Endothelial cell of umbilical vein (primary cell): ENCODE measurements at regions not wholly inside any gene's neighbourhood (a gene's known extent, or its start where the extent isn't known, plus 50 kb on each side); places are given as distances from the start of the nearest gene placed in this dataset.
A peak's percentile ranks its signal among the peaks of the same experiment; 100 is the strongest.

Source experiments
- BruUV-seq: library from RNA; stranded (reverse); fragments of 400-500 nt; replicated peaks from 2 replicates; lab custom pipeline; 2021; lab: Mats Ljungman, UMichigan
- CTCF ChIA-PET: fragments of 300-600, 350-600 bp; sonication (Branson Sonifier 250); formaldehyde crosslinking; loops from one replicate; lab custom pipeline; 2021; ENCODE audit warnings: antibody characterized with exemption, inconsistent platforms; lab: Charles Lee
- POLR2A ChIA-PET: fragments of 300-600, 350-600 bp; sonication (Branson Sonifier 250); formaldehyde crosslinking; loops from one replicate; lab custom pipeline; 2021; ENCODE audit warnings: antibody characterized with exemption, inconsistent platforms; lab: Charles Lee
- DNase-seq: peaks from one replicate; pipeline ENCODE4 v3.0.0-alpha.2; 2011; ENCODE audit warnings: low read depth, low spot score
- FAIRE-seq: peaks from 2 replicates; lab custom pipeline; 2011; peaks lifted over from hg19 to GRCh38; lab: Jason Lieb, UNC
- H2AFZ ChIP-seq: 2 replicates; pipeline ENCODE4 v1.6.0; 2012; ENCODE audit warnings: low read depth, low read length, control low read depth, inconsistent platforms
- H3K27ac ChIP-seq: 2 replicates; pipeline ENCODE4 v1.5.1; 2011; ENCODE audit warnings: low read depth, mild to moderate bottlenecking, control low read depth, low read length, moderate library complexity; ENCODE audit not compliant: insufficient read depth
- H3K27me3 ChIP-seq, 2 experiments: 2 replicates each; pipeline versions ENCODE4 v1.6.0 to v1.6.1; 2011; ENCODE audit warnings: low read length in 2 of 2, mixed read lengths in 1 of 2; ENCODE audit not compliant: control insufficient read depth in 2 of 2, insufficient read depth in 2 of 2
- H3K36me3 ChIP-seq, 2 experiments: 2 replicates in 1 of 2; 3 replicates in 1 of 2; pipeline ENCODE4 v1.5.1; 2011; ENCODE audit warnings: low read length in 2 of 2, mild to moderate bottlenecking in 1 of 2, moderate library complexity in 1 of 2; ENCODE audit not compliant: control insufficient read depth in 2 of 2, insufficient read depth in 2 of 2; ENCODE audit errors: extremely low read depth in 1 of 2
- H3K4me1 ChIP-seq: 3 replicates; pipeline ENCODE4 v1.5.1; 2011; ENCODE audit warnings: mild to moderate bottlenecking, low read length; ENCODE audit not compliant: control insufficient read depth, insufficient read depth; ENCODE audit errors: extremely low read depth
- H3K4me2 ChIP-seq: 2 replicates; pipeline ENCODE4 v1.6.1; 2011; ENCODE audit warnings: low read length, control low read depth, mixed read lengths; ENCODE audit not compliant: insufficient read depth
- H3K4me3 ChIP-seq, 3 experiments: fragments of 200-600 bp in 1 of 3; sonication (generic), shearing (Covaris generic) in 1 of 3; replicated peaks in 1 of 3; 2 replicates each; pipeline ENCODE4 v1.5.1; 2011 to 2016; ENCODE audit warnings: control low read depth in 3 of 3, low read length in 3 of 3, mild to moderate bottlenecking in 2 of 3, inconsistent platforms in 1 of 3, low read depth in 1 of 3, moderate library complexity in 1 of 3; ENCODE audit not compliant: insufficient read depth in 1 of 3
- H3K79me2 ChIP-seq: 2 replicates; pipeline ENCODE4 v1.6.0; 2012; ENCODE audit warnings: low read length, inconsistent platforms; ENCODE audit not compliant: control insufficient read depth, insufficient read depth
- H3K9ac ChIP-seq: replicated peaks from 2 replicates; pipeline ENCODE3; 2011; ENCODE audit warnings: low read length, control low read depth; ENCODE audit not compliant: insufficient read depth; ENCODE audit errors: extremely low read depth
- H3K9me1 ChIP-seq: replicated peaks from 3 replicates; pipeline ENCODE4 v1.6.0; 2011; ENCODE audit warnings: mild to moderate bottlenecking, low read length; ENCODE audit not compliant: control insufficient read depth, insufficient read depth; ENCODE audit errors: extremely low read depth
- H3K9me3 ChIP-seq: replicated peaks from 2 replicates; pipeline ENCODE4 v1.5.1; 2012; ENCODE audit warnings: low read length, inconsistent platforms; ENCODE audit not compliant: control insufficient read depth, insufficient read depth
- H4K20me1 ChIP-seq: replicated peaks from 2 replicates; pipeline ENCODE3; 2011; ENCODE audit warnings: mild to moderate bottlenecking, low read length; ENCODE audit not compliant: control insufficient read depth, insufficient read depth; ENCODE audit errors: extremely low read depth
- CTCF ChIP-seq, 2 donors: IDR thresholded peaks; 1 replicate in 1 of 2; 2 replicates in 1 of 2; pipeline ENCODE4 v1.5.1; 2011; ENCODE audit warnings: low read length in 2 of 2, mild to moderate bottlenecking in 2 of 2, moderate library complexity in 2 of 2, control low read depth in 1 of 2, inconsistent platforms in 1 of 2, low read depth in 1 of 2; ENCODE audit not compliant: insufficient read depth in 1 of 2; ENCODE audit errors: extremely low read depth in 1 of 2
- EZH2 ChIP-seq: IDR thresholded peaks from 2 replicates; pipeline ENCODE4 v1.6.1; 2012; ENCODE audit warnings: borderline replicate concordance, low read depth, mild to moderate bottlenecking, moderate library complexity, low read length, inconsistent platforms; ENCODE audit not compliant: severe bottlenecking
- FOS ChIP-seq: IDR thresholded peaks from 2 replicates; pipeline ENCODE4 v1.6.1; 2011; ENCODE audit warnings: mild to moderate bottlenecking, low read length, moderate library complexity, borderline replicate concordance; ENCODE audit not compliant: insufficient read depth
- GATA2 ChIP-seq: IDR thresholded peaks from 2 replicates; pipeline ENCODE4 v1.7.0; 2011; ENCODE audit warnings: low read depth, mild to moderate bottlenecking, moderate library complexity, mixed read lengths, low read length; ENCODE audit not compliant: insufficient read length, insufficient read depth
- JUN ChIP-seq: IDR thresholded peaks from 2 replicates; pipeline ENCODE4 v1.6.1; 2011; ENCODE audit warnings: borderline replicate concordance, low read depth; ENCODE audit not compliant: insufficient read length, insufficient read depth
- MYC ChIP-seq: IDR thresholded peaks from one replicate; pipeline ENCODE4 v1.6.1; 2011; ENCODE audit warnings: mild to moderate bottlenecking, low read depth, low read length
- POLR2A ChIP-seq: IDR thresholded peaks from 2 replicates; pipeline ENCODE4 v1.6.1; 2012; ENCODE audit warnings: low read depth, mild to moderate bottlenecking, control low read depth, low read length
- POLR2AphosphoS5 ChIP-seq: IDR thresholded peaks from 2 replicates; pipeline ENCODE4 v1.6.1; 2012; ENCODE audit warnings: low read depth, mild to moderate bottlenecking, control low read depth, low read length, moderate library complexity; ENCODE audit not compliant: insufficient read depth
- dilution Hi-C: fragments of 300-500 bp; cut with MboI; formaldehyde crosslinking; loops from one replicate; pipeline ENCODE4 v1.15.0; 2019; ENCODE audit warnings: low sequenced_read_pairs; ENCODE audit not compliant: extremely low pct_ligation_motif_present
- intact Hi-C: fragments of 100-400 bp; cut with micrococcal nuclease; formaldehyde crosslinking; loops from one replicate; pipeline ENCODE4 v1.10.0; 2022
- TF ChIP-seq, protein P1 (sequence below): IDR thresholded peaks from 2 replicates; pipeline ENCODE4 v1.6.1; 2011; ENCODE audit not compliant: insufficient read depth, insufficient read length

- ChIA-PET CTCF (interaction anchor here (1.0 to 1.4 kb wide), 4 partner anchors 36 to 132 kb away, joined by 3 to 4 read pairs (median 4); no protein-coding TSS in a partner anchor), POLR2A (no interaction called here)
- no peaks in the 10 kb centered on the region for H4K20me1 ChIP-seq
- DNase-seq (peak; percentile 68), FAIRE-seq (peak; percentile 70)
- intact Hi-C loops (loop anchor here (5.0 kb wide), 2 partner anchors 109 to 211 kb away; no protein-coding TSS in a partner anchor), dilution Hi-C loops (no loop called here)
- no peak overlapping the region for H3K27ac ChIP-seq
- peak overlapping the region; percentile 36 for H2AFZ ChIP-seq
- BruUV-seq, result no TSS peak
- no peaks in the 10 kb centered on the region for H3K9me3 ChIP-seq
- H3K36me3 ChIP-seq, result no peaks in the 10 kb centered on the region
- peak overlapping the region; percentile 4 for H3K4me2 ChIP-seq
- H3K9ac ChIP-seq, result no peak overlapping the region
- TF ChIP-seq, protein P1, sequence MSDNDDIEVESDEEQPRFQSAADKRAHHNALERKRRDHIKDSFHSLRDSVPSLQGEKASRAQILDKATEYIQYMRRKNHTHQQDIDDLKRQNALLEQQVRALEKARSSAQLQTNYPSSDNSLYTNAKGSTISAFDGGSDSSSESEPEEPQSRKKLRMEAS, result no peak
- TF ChIP-seq POLR2AphosphoS5, result peak; percentile 35
- no peaks in the 10 kb centered on the region for H3K27me3 ChIP-seq
- H3K4me1 ChIP-seq, result peaks cover 29% of the 10 kb centered on the region
- H3K79me2 ChIP-seq, result peaks cover 23% of the 10 kb centered on the region
- H3K9me1 ChIP-seq, result no peaks in the 10 kb centered on the region
- no peak overlapping the region for H3K4me3 ChIP-seq
Measured at GRCh38 chr21:16198546-16198945, 468.8 kb downstream of the USP25 start.

GRCh38 chr21:16199539-16199938 is 469.8 kb downstream of the USP25 start:
- ChIA-PET CTCF (no interaction called here), POLR2A (no interaction called here)
- Histone ChIP-seq H2AFZ (no peak overlapping the region), H3K9me1 (no peaks in the 10 kb centered on the region), H4K20me1 (no peaks in the 10 kb centered on the region), H3K9ac (no peak overlapping the region), H3K79me2 (peaks cover 23% of the 10 kb centered on the region), H3K9me3 (no peaks in the 10 kb centered on the region), H3K4me3 (no peak overlapping the region), H3K4me1 (peaks cover 24% of the 10 kb centered on the region), H3K27ac (no peak overlapping the region), H3K36me3 (no peaks in the 10 kb centered on the region), H3K27me3 (no peaks in the 10 kb centered on the region), H3K4me2 (no peak overlapping the region)
- intact Hi-C loops (loop anchor here (1.0 to 5.0 kb wide), 3 partner anchors 16 to 212 kb away; no protein-coding TSS in a partner anchor), dilution Hi-C loops (no loop called here)
- TF ChIP-seq POLR2A (no peak), MYC (no peak), POLR2AphosphoS5 (no peak), JUN (no peak), FOS (no peak), EZH2 (no peak), CTCF (IDR thresholded peaks at IDR 0.05; ENCODE audit: extremely low read depth in 1 of 2, insufficient read depth in 1 of 2, low read depth in 1 of 2, low read length in 2 of 2) (no peak), GATA2 (no peak)
- TF ChIP-seq, protein P1, result no peak
- DNase-seq (no peak), FAIRE-seq (no peak)
- no TSS peak for BruUV-seq
